ENCODE measurements at regions not wholly inside any gene's neighbourhood (a gene's known extent, or its start where the extent isn't known, plus 50 kb on each side); places are given as distances from the start of the nearest gene placed in this dataset.

- TF ChIP-seq, protein P1, sequence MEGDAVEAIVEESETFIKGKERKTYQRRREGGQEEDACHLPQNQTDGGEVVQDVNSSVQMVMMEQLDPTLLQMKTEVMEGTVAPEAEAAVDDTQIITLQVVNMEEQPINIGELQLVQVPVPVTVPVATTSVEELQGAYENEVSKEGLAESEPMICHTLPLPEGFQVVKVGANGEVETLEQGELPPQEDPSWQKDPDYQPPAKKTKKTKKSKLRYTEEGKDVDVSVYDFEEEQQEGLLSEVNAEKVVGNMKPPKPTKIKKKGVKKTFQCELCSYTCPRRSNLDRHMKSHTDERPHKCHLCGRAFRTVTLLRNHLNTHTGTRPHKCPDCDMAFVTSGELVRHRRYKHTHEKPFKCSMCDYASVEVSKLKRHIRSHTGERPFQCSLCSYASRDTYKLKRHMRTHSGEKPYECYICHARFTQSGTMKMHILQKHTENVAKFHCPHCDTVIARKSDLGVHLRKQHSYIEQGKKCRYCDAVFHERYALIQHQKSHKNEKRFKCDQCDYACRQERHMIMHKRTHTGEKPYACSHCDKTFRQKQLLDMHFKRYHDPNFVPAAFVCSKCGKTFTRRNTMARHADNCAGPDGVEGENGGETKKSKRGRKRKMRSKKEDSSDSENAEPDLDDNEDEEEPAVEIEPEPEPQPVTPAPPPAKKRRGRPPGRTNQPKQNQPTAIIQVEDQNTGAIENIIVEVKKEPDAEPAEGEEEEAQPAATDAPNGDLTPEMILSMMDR (IDR thresholded peaks at IDR 0.05), result no peak
- no peak for TF ChIP-seq POLR2A (IDR thresholded peaks at IDR 0.05)
These were observed 475.9 kb downstream of the SLC16A7 start for GRCh38 chr12:60071759-60072191.
